NCI-H526 (cell line): ENCODE measurements at regions not wholly inside any gene's neighbourhood (a gene's known extent, or its start where the extent isn't known, plus 50 kb on each side); places are given as distances from the start of the nearest gene placed in this dataset.

Source experiments
- DNase-seq, 2 experiments: peaks; one replicate each; lab custom pipeline; 2025; lab: John Stamatoyannopoulos, UW

- no peak for DNase-seq
Measured at GRCh38 chr18:8969639-8970390, 132.7 kb upstream of the NDUFV2 start.

- no peak for DNase-seq
Measured at GRCh38 chr18:8970843-8971242, 131.7 kb upstream of the NDUFV2 start.

GRCh38 chr18:8972116-8972515 is 130.4 kb upstream of the NDUFV2 start:
- no peak for DNase-seq

GRCh38 chr18:8974279-8974678 is 128.2 kb upstream of the NDUFV2 start:
- DNase-seq = no peak

GRCh38 chr18:8974696-8975095 is 127.8 kb upstream of the NDUFV2 start:
- DNase-seq = no peak

GRCh38 chr18:8975624-8976023 is 126.9 kb upstream of the NDUFV2 start:
- no peak for DNase-seq

GRCh38 chr18:8976606-8977005 is 125.9 kb upstream of the NDUFV2 start:
- DNase-seq = no peak

GRCh38 chr18:8977166-8977565 is 125.3 kb upstream of the NDUFV2 start:
- no peak for DNase-seq

- DNase-seq = no peak
Measured at GRCh38 chr18:8977701-8978100, 124.8 kb upstream of the NDUFV2 start.

GRCh38 chr18:8978394-8978793 is 124.1 kb upstream of the NDUFV2 start:
- DNase-seq = no peak

- no peak for DNase-seq
Measured at GRCh38 chr18:8979258-8979988, 123.1 kb upstream of the NDUFV2 start.

- no peak for DNase-seq
Measured at GRCh38 chr18:8980496-8980895, 122.0 kb upstream of the NDUFV2 start.

- DNase-seq = no peak
Measured at GRCh38 chr18:8980918-8981317, 121.6 kb upstream of the NDUFV2 start.

GRCh38 chr18:8982416-8983183 is 119.9 kb upstream of the NDUFV2 start:
- DNase-seq = peak; percentile 46 to 79

GRCh38 chr18:8983195-8983594 is 119.3 kb upstream of the NDUFV2 start:
- no peak for DNase-seq

- no peak for DNase-seq
Measured at GRCh38 chr18:8984131-8984721, 118.3 kb upstream of the NDUFV2 start.

GRCh38 chr18:8987241-8987640 is 115.3 kb upstream of the NDUFV2 start:
- no peak for DNase-seq

- DNase-seq = peak in 1 of 2 experiments; percentile 66
Measured at GRCh38 chr18:8988260-8988871, 114.1 kb upstream of the NDUFV2 start.

- DNase-seq = no peak
Measured at GRCh38 chr18:8989017-8989416, 113.5 kb upstream of the NDUFV2 start.

- no peak for DNase-seq
Measured at GRCh38 chr18:8989855-8990254, 112.6 kb upstream of the NDUFV2 start.

- no peak for DNase-seq
Measured at GRCh38 chr18:8990276-8991031, 112.0 kb upstream of the NDUFV2 start.
